ENCODE measurements at regions not wholly inside any gene's neighbourhood (a gene's known extent, or its start where the extent isn't known, plus 50 kb on each side); places are given as distances from the start of the nearest gene placed in this dataset.

DNA sequence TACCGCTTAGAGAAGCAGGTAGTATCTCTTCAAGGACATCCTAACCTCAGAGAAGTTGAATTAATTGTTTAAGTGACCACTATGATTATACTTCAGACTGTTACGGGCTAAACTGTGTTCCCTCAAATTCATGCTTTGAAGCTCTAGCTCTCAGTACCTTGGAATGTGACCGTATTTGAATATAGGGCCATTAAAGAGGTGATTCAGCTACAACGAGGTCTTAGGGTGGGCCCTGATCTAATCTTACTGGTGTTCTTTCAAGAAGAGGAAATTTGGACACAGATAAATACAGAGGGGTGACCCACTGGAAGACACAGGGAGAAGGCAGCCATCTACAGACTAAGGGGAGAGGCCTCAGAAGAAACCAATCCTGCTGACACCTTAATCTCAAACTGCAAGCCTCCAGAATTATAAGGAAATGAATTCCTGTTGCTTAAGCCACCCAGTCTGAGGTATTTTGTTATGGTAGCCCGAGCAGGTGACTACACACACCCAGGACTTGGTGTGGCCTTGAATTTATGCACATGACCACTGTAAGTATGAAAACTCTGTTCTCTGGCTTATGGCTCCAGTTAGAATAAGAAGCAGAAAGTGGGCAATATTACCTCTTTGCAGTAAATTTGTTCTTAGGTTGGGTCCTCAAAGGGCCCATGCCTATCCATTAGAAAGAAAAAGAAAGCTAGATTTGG lies 249.1 kb downstream of the DHX35 start:
- no peak for TF ChIP-seq POLR2A (IDR thresholded peaks at IDR 0.05)
- TF ChIP-seq, protein P1, sequence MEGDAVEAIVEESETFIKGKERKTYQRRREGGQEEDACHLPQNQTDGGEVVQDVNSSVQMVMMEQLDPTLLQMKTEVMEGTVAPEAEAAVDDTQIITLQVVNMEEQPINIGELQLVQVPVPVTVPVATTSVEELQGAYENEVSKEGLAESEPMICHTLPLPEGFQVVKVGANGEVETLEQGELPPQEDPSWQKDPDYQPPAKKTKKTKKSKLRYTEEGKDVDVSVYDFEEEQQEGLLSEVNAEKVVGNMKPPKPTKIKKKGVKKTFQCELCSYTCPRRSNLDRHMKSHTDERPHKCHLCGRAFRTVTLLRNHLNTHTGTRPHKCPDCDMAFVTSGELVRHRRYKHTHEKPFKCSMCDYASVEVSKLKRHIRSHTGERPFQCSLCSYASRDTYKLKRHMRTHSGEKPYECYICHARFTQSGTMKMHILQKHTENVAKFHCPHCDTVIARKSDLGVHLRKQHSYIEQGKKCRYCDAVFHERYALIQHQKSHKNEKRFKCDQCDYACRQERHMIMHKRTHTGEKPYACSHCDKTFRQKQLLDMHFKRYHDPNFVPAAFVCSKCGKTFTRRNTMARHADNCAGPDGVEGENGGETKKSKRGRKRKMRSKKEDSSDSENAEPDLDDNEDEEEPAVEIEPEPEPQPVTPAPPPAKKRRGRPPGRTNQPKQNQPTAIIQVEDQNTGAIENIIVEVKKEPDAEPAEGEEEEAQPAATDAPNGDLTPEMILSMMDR (IDR thresholded peaks at IDR 0.05): no peak

All from body of pancreas (tissue), 4 donors.